PFSK-1 (cell line): ENCODE measurements at regions not wholly inside any gene's neighbourhood (a gene's known extent, or its start where the extent isn't known, plus 50 kb on each side); places are given as distances from the start of the nearest gene placed in this dataset.

Experiments
- FOXP2 ChIP-seq: optimal IDR thresholded peaks from 2 replicates; pipeline ENCODE3; 2011; ENCODE audit warnings: borderline replicate concordance, control low read depth, inconsistent platforms; ENCODE audit not compliant: insufficient read depth; ENCODE audit errors: extremely low read length, extremely low read depth
- POLR2AphosphoS5 ChIP-seq: IDR thresholded peaks from 2 replicates; pipeline ENCODE4 v1.6.1; 2012; ENCODE audit warnings: low read depth, mild to moderate bottlenecking, control low read depth, low read length, moderate library complexity
- SIN3A ChIP-seq: IDR thresholded peaks from 2 replicates; pipeline ENCODE4 v1.6.1; 2012; ENCODE audit warnings: mild to moderate bottlenecking, low read length, moderate library complexity, borderline replicate concordance; ENCODE audit not compliant: insufficient read depth
- TAF1 ChIP-seq: IDR thresholded peaks from 2 replicates; pipeline ENCODE4 v1.6.1; 2012; ENCODE audit warnings: low read length, control low read depth, borderline replicate concordance; ENCODE audit not compliant: insufficient read depth
- TF ChIP-seq, protein P1 (sequence below), 2 experiments: IDR thresholded peaks; 2 replicates each; pipeline versions ENCODE4 v1.6.1 to v1.8.0; 2011 to 2012; ENCODE audit warnings: low read depth in 2 of 2, low read length in 2 of 2, control low read depth in 1 of 2, inconsistent platforms in 1 of 2, mild to moderate bottlenecking in 1 of 2, moderate library complexity in 1 of 2; ENCODE audit not compliant: insufficient read depth in 1 of 2

DNA sequence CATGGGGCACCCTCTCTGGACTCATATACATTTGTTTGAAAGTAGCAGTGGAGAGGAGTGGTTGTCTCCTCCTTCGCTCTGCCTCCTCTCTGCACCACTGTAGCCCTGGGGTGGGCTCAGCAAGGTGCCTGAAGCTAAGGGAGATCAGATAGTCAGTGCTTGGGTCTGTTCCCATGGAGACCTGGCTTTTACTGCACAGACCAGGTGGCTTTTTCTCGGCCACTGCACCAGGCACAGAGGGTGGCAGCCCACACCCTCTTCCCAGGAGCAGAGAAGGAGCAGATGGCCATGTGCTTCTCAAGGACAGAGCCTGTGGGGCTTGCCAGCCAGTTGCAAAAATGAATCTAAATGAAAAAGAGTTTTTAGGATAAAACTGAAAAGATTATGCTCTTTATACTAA is 123.4 kb upstream of the KCNK1 start:
- TF ChIP-seq TAF1: no peak
- TF ChIP-seq POLR2AphosphoS5: no peak
- TF ChIP-seq SIN3A: no peak
- TF ChIP-seq, protein P1, sequence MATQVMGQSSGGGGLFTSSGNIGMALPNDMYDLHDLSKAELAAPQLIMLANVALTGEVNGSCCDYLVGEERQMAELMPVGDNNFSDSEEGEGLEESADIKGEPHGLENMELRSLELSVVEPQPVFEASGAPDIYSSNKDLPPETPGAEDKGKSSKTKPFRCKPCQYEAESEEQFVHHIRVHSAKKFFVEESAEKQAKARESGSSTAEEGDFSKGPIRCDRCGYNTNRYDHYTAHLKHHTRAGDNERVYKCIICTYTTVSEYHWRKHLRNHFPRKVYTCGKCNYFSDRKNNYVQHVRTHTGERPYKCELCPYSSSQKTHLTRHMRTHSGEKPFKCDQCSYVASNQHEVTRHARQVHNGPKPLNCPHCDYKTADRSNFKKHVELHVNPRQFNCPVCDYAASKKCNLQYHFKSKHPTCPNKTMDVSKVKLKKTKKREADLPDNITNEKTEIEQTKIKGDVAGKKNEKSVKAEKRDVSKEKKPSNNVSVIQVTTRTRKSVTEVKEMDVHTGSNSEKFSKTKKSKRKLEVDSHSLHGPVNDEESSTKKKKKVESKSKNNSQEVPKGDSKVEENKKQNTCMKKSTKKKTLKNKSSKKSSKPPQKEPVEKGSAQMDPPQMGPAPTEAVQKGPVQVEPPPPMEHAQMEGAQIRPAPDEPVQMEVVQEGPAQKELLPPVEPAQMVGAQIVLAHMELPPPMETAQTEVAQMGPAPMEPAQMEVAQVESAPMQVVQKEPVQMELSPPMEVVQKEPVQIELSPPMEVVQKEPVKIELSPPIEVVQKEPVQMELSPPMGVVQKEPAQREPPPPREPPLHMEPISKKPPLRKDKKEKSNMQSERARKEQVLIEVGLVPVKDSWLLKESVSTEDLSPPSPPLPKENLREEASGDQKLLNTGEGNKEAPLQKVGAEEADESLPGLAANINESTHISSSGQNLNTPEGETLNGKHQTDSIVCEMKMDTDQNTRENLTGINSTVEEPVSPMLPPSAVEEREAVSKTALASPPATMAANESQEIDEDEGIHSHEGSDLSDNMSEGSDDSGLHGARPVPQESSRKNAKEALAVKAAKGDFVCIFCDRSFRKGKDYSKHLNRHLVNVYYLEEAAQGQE (IDR thresholded peaks at IDR 0.05; ENCODE audit: insufficient read depth in 1 of 2, low read depth in 2 of 2, low read length in 2 of 2): no peak
- TF ChIP-seq FOXP2: no peak

- TF ChIP-seq POLR2AphosphoS5: no peak
- TF ChIP-seq TAF1: no peak
- no peak for TF ChIP-seq FOXP2
- no peak for TF ChIP-seq SIN3A
- TF ChIP-seq, protein P1 (IDR thresholded peaks at IDR 0.05; ENCODE audit: insufficient read depth in 1 of 2, low read depth in 2 of 2, low read length in 2 of 2): no peak
Observed at GRCh38 chr1:233491953-233492620, 121.8 kb upstream of the KCNK1 start.

DNA sequence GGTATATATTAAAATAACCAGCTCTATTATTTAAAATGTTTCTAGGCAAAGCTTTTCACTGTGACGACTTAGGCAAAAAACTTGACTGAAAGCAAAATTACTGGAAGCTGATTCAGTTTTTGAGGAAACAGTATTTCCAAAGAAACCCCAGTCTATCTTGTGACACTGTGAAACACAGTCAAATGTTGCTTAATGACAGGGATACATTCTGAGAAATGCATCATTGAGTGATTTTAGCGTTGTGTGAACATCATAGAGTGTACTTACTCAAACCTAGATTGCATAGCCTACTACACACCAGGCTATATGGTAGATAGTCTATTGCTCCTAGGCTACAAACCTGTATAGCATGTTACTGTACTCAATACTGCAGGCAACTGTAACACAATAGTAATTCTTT is 116.9 kb upstream of the KCNK1 start:
- TF ChIP-seq TAF1 (no peak), FOXP2 (no peak), POLR2AphosphoS5 (no peak), SIN3A (no peak)
- TF ChIP-seq, protein P1 (IDR thresholded peaks at IDR 0.05; ENCODE audit: insufficient read depth in 1 of 2, low read depth in 2 of 2, low read length in 2 of 2): no peak

DNA sequence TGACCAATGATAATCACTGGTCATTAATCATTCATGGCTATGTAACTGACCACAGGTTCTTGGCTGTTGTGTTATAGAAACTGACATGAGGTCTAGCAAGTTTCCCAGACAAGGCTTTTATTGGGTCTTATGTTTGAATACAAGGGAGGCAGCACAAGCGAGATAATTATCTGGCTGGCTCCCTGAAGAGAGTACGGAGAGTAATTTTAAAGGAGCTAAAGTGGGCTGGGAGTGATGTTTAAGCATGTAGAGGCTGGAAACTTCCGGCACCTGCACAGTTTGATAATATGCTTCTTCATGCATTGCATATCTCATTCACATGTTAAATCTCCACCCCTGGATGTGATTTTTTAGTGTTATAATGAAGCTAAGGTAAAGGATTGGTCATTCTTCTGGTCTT is 116.2 kb upstream of the KCNK1 start:
- no peak for TF ChIP-seq FOXP2
- no peak for TF ChIP-seq TAF1
- TF ChIP-seq POLR2AphosphoS5: no peak
- TF ChIP-seq SIN3A: no peak
- TF ChIP-seq, protein P1 (IDR thresholded peaks at IDR 0.05; ENCODE audit: insufficient read depth in 1 of 2, low read depth in 2 of 2, low read length in 2 of 2): no peak

- TF ChIP-seq FOXP2 (no peak), TAF1 (no peak), SIN3A (no peak), POLR2AphosphoS5 (no peak)
- TF ChIP-seq, protein P1 (IDR thresholded peaks at IDR 0.05; ENCODE audit: insufficient read depth in 1 of 2, low read depth in 2 of 2, low read length in 2 of 2): no peak
Observed at GRCh38 chr1:233500106-233500505, 113.8 kb upstream of the KCNK1 start.
